ENCODE measurements at regions not wholly inside any gene's neighbourhood (a gene's known extent, or its start where the extent isn't known, plus 50 kb on each side); places are given as distances from the start of the nearest gene placed in this dataset.

DNA sequence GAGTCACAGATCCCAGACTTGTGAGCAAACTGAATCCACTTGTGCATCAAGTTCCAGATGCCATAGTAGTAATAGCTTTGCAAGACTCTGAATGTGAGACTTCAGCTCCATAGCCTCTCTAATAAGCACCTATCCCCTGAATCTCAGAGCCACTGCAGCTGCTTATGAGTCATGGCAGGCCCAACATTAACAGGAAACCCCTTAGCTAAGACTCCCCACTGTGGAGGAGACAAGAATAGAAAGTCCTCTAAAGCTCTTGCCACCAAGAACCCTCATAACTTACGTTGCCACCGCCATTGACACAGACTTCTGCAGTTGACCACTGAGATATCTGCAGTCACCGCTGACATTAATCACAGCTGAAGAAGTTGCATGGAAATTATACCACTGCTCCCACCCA, 62.9 kb upstream of the PDE3A start (continued):
- TF ChIP-seq, protein P1, sequence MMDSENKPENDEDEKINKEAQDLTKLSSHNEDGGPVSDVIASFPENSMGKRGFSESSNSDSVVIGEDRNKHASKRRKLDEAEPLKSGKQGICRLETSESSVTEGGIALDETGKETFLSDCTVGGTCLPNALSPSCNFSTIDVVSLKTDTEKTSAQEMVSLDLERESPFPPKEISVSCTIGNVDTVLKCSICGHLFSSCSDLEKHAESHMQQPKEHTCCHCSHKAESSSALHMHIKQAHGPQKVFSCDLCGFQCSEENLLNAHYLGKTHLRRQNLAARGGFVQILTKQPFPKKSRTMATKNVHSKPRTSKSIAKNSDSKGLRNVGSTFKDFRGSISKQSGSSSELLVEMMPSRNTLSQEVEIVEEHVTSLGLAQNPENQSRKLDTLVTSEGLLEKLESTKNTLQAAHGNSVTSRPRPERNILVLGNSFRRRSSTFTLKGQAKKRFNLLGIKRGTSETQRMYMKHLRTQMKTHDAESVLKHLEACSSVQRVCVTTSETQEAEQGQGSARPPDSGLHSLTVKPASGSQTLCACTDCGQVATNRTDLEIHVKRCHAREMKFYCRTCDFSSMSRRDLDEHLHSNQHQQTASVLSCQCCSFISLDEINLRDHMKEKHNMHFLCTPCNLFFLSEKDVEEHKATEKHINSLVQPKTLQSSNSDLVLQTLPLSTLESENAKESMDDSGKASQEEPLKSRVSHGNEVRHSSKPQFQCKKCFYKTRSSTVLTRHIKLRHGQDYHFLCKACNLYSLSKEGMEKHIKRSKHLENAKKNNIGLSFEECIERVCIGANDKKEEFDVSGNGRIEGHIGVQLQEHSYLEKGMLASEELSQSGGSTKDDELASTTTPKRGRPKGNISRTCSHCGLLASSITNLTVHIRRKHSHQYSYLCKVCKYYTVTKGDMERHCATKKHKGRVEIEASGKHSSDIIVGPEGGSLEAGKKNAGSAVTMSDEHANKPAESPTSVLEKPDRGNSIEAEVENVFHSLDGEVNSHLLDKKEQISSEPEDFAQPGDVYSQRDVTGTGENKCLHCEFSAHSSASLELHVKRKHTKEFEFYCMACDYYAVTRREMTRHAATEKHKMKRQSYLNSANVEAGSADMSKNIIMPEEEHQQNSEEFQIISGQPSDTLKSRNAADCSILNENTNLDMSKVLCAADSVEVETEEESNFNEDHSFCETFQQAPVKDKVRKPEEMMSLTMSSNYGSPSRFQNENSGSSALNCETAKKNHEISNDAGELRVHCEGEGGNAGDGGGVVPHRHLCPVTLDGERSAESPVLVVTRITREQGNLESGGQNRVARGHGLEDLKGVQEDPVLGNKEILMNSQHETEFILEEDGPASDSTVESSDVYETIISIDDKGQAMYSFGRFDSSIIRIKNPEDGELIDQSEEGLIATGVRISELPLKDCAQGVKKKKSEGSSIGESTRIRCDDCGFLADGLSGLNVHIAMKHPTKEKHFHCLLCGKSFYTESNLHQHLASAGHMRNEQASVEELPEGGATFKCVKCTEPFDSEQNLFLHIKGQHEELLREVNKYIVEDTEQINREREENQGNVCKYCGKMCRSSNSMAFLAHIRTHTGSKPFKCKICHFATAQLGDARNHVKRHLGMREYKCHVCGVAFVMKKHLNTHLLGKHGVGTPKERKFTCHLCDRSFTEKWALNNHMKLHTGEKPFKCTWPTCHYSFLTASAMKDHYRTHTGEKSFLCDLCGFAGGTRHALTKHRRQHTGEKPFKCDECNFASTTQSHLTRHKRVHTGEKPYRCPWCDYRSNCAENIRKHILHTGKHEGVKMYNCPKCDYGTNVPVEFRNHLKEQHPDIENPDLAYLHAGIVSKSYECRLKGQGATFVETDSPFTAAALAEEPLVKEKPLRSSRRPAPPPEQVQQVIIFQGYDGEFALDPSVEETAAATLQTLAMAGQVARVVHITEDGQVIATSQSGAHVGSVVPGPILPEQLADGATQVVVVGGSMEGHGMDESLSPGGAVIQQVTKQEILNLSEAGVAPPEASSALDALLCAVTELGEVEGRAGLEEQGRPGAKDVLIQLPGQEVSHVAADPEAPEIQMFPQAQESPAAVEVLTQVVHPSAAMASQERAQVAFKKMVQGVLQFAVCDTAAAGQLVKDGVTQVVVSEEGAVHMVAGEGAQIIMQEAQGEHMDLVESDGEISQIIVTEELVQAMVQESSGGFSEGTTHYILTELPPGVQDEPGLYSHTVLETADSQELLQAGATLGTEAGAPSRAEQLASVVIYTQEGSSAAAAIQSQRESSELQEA (IDR thresholded peaks at IDR 0.05; ENCODE audit: low read depth): no peak

DNA sequence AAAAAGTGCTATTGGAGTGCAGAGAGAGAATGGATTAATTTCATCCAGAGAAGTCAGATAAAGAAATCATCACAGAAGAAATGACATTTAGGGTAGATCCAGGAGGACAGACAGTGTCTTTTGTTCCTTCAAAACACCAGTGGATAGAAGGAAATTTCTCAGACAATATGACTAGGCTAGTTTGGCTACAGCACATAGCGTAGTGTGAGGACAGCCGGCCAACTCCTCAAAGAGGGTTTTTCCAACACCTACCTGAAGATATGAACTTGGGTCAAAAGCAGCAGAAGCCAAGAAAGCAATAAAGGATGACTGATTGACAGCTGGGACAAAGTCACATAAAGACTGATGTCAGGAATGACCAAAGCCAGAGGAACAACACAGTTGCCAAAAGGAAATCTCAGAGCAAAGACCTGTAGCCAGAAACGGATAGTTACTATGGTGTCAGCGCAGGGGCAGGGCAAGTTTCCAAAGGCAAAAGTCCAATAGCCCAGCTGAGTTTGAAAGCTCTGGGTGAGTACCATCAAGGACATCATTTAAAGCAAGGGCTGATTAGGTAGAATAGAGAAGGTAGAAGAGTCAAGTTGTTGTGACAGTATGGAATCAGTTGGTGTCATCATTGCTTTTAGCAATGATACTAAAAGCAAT, 58.7 kb upstream of the PDE3A start:
- Histone ChIP-seq H3K9ac (ENCODE audit: insufficient read depth in 1 of 2, low read depth in 2 of 2, low read length in 2 of 2) (no peak overlapping the region), H3K36me3 (ENCODE audit: control insufficient read depth, insufficient read depth, low read length) (no peaks in the 10 kb centered on the region), H3K9me3 (replicated peaks; ENCODE audit: control insufficient read depth, insufficient read depth, low read depth, low read length) (no peaks in the 10 kb centered on the region), H2AFZ (ENCODE audit: low read depth, low read length) (no peak overlapping the region), H3K27ac (ENCODE audit: extremely low read depth, low read depth, low read length) (no peak overlapping the region), H4K20me1 (replicated peaks; ENCODE audit: control insufficient read depth, insufficient read depth, low read length) (no peaks in the 10 kb centered on the region), H3K4me2 (ENCODE audit: insufficient read depth, low read length) (no peak overlapping the region), H3K27me3 (ENCODE audit: control insufficient read depth in 2 of 2, insufficient read depth in 2 of 2, low read length in 2 of 2) (no peaks in the 10 kb centered on the region), H3K79me2 (ENCODE audit: control insufficient read depth, insufficient read depth, low read length) (no peaks in the 10 kb centered on the region), H3K9me1 (ENCODE audit: control insufficient read depth, insufficient read depth, low read length) (no peaks in the 10 kb centered on the region), H3K4me3 (no peak overlapping the region), H3K4me1 (replicated peaks in 1 of 2; ENCODE audit: control insufficient read depth in 2 of 2, insufficient read depth in 2 of 2, low read length in 2 of 2) (no peaks in the 10 kb centered on the region)
- intact Hi-C loops (cut with micrococcal nuclease): no loop called here
- POLR2A ChIA-PET: no interaction called here
- no TSS peak for BruUV-seq (replicated peaks)
- TF ChIP-seq FOXJ3 (CRISPR knock-in tag; IDR thresholded peaks at IDR 0.05) (no peak), SMARCA5 (IDR thresholded peaks at IDR 0.05) (no peak), NR4A1 (CRISPR knock-in tag; IDR thresholded peaks at IDR 0.05) (no peak), NR4A1 (tag; IDR thresholded peaks at IDR 0.05) (no peak), ZNF253 (CRISPR knock-in tag; conservative IDR thresholded peaks at IDR 0.05) (no peak)
- TF ChIP-seq, protein P2, sequence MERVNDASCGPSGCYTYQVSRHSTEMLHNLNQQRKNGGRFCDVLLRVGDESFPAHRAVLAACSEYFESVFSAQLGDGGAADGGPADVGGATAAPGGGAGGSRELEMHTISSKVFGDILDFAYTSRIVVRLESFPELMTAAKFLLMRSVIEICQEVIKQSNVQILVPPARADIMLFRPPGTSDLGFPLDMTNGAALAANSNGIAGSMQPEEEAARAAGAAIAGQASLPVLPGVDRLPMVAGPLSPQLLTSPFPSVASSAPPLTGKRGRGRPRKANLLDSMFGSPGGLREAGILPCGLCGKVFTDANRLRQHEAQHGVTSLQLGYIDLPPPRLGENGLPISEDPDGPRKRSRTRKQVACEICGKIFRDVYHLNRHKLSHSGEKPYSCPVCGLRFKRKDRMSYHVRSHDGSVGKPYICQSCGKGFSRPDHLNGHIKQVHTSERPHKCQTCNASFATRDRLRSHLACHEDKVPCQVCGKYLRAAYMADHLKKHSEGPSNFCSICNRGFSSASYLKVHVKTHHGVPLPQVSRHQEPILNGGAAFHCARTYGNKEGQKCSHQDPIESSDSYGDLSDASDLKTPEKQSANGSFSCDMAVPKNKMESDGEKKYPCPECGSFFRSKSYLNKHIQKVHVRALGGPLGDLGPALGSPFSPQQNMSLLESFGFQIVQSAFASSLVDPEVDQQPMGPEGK (CRISPR knock-in tag; IDR thresholded peaks at IDR 0.05; ENCODE audit: borderline replicate concordance): no peak
- TF ChIP-seq, protein P3, sequence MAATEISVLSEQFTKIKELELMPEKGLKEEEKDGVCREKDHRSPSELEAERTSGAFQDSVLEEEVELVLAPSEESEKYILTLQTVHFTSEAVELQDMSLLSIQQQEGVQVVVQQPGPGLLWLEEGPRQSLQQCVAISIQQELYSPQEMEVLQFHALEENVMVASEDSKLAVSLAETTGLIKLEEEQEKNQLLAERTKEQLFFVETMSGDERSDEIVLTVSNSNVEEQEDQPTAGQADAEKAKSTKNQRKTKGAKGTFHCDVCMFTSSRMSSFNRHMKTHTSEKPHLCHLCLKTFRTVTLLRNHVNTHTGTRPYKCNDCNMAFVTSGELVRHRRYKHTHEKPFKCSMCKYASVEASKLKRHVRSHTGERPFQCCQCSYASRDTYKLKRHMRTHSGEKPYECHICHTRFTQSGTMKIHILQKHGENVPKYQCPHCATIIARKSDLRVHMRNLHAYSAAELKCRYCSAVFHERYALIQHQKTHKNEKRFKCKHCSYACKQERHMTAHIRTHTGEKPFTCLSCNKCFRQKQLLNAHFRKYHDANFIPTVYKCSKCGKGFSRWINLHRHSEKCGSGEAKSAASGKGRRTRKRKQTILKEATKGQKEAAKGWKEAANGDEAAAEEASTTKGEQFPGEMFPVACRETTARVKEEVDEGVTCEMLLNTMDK (IDR thresholded peaks at IDR 0.05; ENCODE audit: borderline replicate concordance, insufficient read depth, low read depth, low read length, poor library complexity, severe bottlenecking): no peak
- DNase-seq (ENCODE audit: extremely low read depth in 1 of 4, low spot score in 3 of 4) (no peak), FAIRE-seq (no peak), ATAC-seq (no peak)
- in situ Hi-C loops (cut with MboI): no loop called here
- 0% methylated on average over 3 of the region's 4 CpGs for whole genome bisulfite sequencing (ENCODE audit: insufficient coverage, low coverage, missing lambda C conversion rate)
- CTCF ChIA-PET (ENCODE audit: low intra/inter-chr PET ratio): no interaction called here

Measured in K562 (cell line).